ENCODE measurements at regions not wholly inside any gene's neighbourhood (a gene's known extent, or its start where the extent isn't known, plus 50 kb on each side); places are given as distances from the start of the nearest gene placed in this dataset.
"Not testable (repeated sequence)": the region's sequence is repeated elsewhere in the genome, so short reads cannot be mapped to it uniquely, and the experiment has no call there.

GRCh38 chr11:23755769-23756168, 741.1 kb upstream of the LUZP2 start:
- DNase-seq (ENCODE audit: low spot score), result no peak

DNA sequence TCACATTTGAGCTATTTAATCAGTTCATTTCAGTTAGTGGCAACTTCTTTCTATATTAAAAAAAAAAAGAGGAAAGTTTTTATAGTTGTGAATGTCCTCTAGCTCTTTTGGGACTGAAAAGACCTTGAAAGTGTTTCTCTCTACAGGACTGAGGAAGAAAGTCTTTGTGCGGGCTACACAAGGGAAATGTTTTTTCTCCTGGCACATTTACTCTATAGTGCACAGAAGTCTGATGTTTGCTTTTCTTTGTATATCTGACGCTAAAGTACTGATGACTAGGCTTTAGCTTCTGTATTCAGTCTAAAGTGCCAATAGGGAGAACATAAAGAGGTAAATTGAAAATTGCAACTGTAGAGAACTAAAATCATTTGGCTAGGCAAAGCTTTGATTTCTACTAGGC, 737.4 kb upstream of the LUZP2 start:
- no peak for DNase-seq (ENCODE audit: low spot score)

GRCh38 chr11:23764286-23764685, 732.6 kb upstream of the LUZP2 start:
- no peak for DNase-seq (ENCODE audit: low spot score)

GRCh38 chr11:23765682-23766252, 731.1 kb upstream of the LUZP2 start:
- peak; percentile 18 for DNase-seq (ENCODE audit: low spot score)

DNA sequence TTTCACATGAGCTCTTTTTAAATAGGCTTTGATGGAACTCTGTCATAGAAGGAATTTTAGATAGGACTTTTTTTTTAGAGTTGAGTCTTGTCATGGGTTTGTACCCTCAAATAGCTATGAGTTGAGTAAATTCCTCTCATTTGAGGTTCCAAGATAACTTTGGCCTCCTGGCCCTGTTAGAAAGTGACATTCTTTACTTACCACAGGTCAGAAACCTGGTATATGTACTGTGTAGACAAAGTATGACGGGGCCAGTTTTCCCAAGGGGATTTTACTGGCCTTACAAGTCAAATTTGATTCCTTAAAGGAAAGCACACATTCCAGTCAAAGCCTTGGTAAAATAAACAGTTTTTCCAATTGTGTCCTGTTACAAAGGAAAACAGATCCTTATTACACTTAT, 729.3 kb upstream of the LUZP2 start:
- no peak for DNase-seq (ENCODE audit: low spot score)

DNA sequence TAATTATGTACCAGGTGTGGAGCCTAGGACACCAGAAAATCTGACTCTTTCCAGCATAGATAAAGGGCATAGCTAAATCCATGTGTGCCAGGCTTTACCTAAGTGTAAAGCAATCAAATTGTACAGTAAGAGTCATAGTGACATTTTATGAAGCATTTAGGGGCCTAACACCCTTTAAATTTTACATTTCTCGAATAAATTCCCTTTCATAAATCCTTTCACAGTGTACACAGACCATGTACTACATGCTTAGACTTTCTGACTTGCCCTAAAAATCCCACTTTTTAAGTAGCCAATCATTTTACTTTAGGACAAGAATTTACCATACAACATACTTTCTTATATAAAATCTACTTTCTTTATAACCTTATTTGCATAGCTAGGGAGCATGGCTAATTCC, 727.6 kb upstream of the LUZP2 start:
- no peak for DNase-seq (ENCODE audit: low spot score)

DNA sequence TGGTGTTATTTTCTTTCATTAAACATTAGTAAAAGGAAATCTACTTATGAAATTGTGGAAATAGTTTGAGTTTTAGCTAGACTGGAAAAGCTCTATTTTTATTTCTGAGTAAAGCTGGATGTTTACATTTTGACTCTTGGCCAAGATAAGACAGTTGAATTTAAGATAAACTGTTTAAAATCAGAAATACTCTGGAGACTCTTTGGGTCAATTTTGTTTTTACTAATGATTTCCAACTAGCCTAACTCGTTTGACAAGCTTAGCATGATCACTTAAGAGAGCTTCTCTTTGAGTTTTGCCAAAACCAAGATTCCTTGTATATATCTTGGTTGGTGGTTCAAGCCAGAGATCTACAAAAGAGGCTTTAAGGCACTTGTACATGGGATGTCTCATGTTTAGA, 724.8 kb upstream of the LUZP2 start:
- DNase-seq (ENCODE audit: low spot score), result no peak

DNA sequence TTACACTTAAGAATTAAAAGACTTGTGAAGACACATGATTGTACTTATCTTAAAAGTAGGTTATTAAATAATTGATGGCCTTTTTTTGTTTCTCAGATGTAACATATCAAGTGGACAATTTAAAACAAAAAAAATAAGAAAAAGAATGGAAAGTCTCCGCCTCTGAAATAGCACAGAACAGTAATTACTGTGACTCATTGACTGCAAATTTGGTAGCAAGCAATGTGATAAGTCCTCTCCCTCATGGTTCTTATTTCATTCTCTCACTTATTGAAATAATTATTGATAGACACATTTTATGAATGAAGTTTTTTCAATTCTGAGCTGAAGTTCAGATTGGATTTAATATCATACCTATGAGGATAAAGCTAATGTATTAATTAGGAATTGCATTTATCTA, 717.9 kb upstream of the LUZP2 start:
- DNase-seq (ENCODE audit: low spot score), result peak; percentile 48

DNA sequence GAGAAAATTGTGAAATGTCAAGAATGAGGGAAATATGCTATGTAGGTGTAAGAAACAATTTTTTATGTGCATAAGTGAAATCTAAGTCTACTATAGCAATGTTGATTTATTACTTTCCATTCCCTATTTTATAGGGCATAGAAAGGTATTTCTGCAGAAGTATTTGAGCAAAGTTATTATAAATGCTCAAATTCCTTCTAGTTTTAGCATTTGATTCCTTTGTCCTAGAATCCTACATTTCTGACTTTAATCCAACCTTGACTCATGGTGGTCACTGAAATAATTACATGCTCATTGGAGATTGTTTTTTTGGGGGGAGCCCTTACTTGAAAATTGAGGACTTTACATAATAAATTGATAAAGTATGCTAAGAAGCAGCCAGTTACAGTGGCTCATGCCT, 716.6 kb upstream of the LUZP2 start:
- peak; percentile 8 for DNase-seq (ENCODE audit: low spot score)

DNA sequence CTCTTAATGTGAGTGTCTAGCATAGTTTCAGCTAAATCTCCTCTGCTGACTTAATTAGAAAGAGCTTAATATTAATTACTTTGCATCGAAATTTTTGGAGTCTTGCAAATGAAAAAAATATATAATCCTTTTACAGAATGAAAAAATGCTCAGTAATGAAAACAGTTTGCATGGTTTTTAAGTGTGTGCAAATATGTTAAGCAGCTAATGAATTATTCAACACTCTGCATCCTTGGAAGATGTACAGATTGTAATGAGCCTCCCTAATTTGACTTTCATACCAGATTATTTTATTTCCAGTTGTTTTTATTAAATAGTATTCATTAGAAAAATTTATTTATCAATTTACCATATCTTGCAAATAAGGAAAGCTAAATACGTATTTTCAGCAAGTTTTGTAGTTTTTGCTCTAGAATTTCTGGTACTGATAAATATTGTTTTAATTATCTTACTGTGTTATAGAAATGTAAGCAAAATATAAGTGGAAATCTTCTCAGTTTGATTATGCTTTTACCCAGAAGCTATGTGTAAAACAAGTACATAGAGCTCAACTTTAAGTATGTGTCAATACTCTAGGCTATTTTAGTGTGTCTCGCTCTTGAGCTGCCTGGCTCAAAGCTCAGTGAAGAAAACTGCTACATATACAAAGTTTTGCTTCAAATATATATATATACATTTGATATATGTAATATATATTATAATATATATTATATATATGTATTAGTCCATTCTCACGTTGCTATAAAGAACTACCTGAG, 714.9 kb upstream of the LUZP2 start:
- no peak for DNase-seq (ENCODE audit: low spot score)

DNA sequence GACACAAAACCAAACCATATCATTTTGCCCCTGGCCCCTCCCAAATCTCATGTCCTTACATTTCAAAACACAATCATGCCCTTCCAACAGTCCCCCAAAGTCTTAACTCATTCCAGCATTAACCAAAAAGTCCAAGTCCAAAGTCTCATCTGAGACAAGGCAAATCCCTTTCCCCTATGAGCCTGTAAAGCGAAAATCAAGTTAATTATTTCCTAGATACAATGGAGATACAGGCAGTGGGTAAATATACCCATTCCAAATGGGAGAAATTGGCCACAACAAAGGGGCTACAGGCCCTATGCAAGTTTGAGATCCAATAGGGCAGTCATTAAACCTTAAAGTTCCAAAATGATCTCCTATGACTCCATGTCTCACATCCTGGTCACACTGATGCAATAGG, 709.9 kb upstream of the LUZP2 start:
- not testable (repeated sequence) for DNase-seq (ENCODE audit: low spot score)

GRCh38 chr11:23789200-23789853, 707.5 kb upstream of the LUZP2 start:
- no peak for DNase-seq (ENCODE audit: low spot score)

- DNase-seq (ENCODE audit: low spot score), result peak; percentile 37
These were observed 706.9 kb upstream of the LUZP2 start for GRCh38 chr11:23789938-23790371.

DNA sequence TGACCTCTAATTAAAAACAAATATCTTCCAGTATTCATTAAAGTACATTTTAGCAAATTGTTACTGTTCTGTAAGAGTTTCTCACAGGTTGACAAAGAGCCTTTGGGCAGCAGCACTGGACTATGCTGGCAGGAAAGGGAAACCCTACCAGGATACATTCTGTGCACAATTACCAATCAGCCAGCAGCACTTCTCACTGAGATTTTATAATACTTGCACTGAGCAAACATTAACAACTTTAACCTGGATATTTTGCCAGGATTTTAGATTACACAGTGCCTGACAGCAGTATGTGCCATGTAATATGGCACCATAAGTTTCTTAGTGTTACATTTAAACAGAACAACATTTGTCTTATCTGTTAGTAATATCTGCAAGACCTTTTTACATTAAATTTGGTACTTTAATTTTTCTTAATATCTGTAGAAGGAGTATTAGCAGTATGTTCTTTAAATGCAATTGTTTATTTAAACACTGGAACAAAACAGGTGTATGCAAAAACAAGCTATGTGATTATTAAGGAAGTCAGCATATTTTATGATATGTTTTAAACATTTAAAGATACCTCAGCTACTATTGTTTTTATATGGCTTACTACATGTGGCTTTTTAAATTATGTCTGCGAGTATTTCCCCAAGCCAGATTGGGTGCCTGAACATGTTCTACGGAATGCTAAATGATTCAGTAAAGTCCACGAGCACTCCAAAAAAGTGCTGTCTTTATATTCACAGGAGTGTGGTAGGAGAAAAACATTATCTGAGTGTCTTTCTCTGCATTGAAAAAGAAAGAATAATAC, 699.0 kb upstream of the LUZP2 start:
- no peak for DNase-seq (ENCODE audit: low spot score)

DNA sequence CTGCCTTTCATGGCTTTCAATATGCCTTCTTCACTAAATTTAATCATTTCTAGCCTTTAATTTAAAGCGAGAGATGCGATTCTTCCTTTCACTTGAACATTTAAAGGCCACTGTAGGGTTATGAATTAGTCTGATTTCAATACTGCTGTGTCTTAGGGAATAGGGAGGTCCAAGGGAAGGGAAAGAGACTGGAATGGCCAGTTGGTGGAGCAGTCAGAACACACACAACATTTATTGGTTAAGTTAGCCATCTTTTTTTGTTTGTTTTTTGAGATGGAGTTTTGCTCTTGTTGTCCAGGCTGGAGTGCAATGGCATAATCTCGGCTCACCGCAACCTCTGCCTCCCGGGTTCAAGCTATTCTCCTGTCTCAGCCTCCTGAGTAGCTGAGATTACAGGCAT, 662.5 kb upstream of the LUZP2 start:
- DNase-seq (ENCODE audit: low spot score), result not testable (repeated sequence)

- peak; percentile 5 for DNase-seq (ENCODE audit: low spot score)
These were observed 659.9 kb upstream of the LUZP2 start for GRCh38 chr11:23836981-23837380.

GRCh38 chr11:23840872-23841271, 656.0 kb upstream of the LUZP2 start:
- DNase-seq (ENCODE audit: low spot score), result no peak

DNA sequence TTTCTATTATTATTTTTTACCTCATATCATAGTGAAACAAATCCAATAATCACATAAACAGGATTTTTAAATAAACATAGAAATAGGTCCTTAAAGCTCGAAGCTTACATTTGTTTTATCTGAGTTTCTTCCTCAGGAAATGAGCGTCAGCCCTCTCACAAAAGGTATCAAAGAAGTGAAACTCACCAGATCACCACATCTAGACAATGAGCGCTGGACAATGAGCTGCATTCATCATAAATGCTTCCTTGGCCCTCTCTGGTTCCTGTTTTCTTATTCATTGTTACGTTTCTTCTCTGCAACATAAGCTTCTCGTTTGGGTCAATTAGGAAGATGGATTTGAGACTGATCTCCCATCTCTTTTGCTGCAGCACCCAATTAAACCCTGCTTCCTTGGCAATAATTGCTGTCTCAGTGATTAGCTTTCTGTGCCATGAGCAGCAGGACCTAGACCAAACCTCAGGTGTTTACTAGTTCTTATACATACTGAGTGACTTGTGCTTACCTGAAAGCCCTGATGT, 649.9 kb upstream of the LUZP2 start:
- no peak for DNase-seq (ENCODE audit: low spot score)

- no peak for DNase-seq (ENCODE audit: low spot score)
These were observed 645.6 kb upstream of the LUZP2 start for GRCh38 chr11:23851216-23851615.

DNA sequence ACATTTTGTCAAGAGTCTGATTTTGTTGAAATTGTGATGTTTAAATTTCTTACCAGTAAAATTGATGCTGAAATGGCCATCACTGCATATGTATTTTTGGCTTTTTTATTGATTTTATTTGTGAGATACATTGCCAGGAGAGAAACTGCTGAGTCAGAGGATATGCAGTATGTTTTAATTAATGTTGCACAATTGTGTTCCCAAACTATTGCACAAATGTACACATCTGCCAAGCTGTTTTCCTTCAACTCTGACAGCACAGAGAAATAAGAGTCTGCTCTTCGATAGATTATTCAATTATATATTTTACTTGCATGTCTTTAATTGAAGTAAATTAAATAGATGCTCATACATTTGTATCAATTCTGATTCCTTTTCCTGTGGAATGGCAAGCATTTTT, 640.2 kb upstream of the LUZP2 start:
- DNase-seq (ENCODE audit: low spot score), result peak; percentile 16

DNA sequence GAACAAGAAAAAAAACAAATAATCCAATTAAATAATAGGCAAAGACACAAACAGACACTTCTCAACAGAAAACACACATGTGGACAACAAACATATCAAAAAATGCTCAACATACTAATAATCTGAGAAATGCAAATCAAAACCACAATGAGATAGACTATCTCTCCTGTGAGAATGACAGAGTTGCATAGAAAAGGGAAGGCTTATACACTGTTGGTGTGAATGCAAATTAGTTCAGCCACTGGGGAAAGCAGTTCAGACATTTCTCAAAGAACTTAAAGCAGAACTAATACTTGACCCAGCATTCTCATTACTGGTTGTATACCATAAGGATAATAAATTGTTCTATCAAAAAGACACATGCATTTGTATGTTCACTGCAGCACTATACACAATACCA, 637.8 kb upstream of the LUZP2 start:
- DNase-seq (ENCODE audit: low spot score), result no peak

DNA sequence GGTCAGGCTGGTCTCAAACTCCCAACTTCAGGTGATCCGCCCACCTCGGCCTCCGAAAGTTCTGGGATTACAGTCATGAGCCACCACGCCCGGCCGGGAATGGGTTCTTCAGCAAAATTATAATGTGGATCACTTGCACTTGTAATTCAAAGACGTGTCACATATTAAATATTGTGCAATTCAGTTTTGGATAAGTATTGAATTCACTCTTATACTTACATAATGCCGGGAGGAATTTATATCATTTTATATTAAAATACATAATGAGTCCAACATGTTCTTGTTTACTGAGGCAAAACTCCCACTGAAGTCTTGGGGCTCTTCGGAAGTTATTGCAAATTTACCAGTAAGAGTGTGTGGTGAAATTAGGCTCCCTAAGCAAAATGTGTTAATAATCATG, 635.2 kb upstream of the LUZP2 start:
- no peak for DNase-seq (ENCODE audit: low spot score)

Data from GM03348 (cell line).